Smooth muscle cell (in vitro differentiated cells): ENCODE measurements at regions not wholly inside any gene's neighbourhood (a gene's known extent, or its start where the extent isn't known, plus 50 kb on each side); places are given as distances from the start of the nearest gene placed in this dataset.

ENCODE experiments used
- DNase-seq: peaks from one replicate; lab custom pipeline; 2025; ENCODE audit not compliant: unreplicated experiment; lab: John Stamatoyannopoulos, UW
- H2AFZ ChIP-seq: fragments of 200-600 bp; sonication (generic); 2 replicates; pipeline ENCODE4 v1.6.0; 2016; ENCODE audit warnings: antibody characterized with exemption, low read depth, mild to moderate bottlenecking
- H3F3A ChIP-seq: fragments of 200-600 bp; sonication (generic); 2 replicates; pipeline ENCODE4 v1.6.0; 2017; ENCODE audit warnings: antibody characterized with exemption, low read depth
- H3K27ac ChIP-seq: fragments of 200-600 bp; sonication (generic); 2 replicates; pipeline ENCODE4 v1.5.1; 2016; ENCODE audit warnings: low read depth, mild to moderate bottlenecking
- H3K27me3 ChIP-seq: fragments of 200-600 bp; sonication (generic); 2 replicates; pipeline ENCODE4 v1.6.1; 2016; ENCODE audit warnings: low read depth, mild to moderate bottlenecking
- H3K36me3 ChIP-seq: fragments of 200-600 bp; sonication (generic); 2 replicates; pipeline ENCODE4 v1.5.1; 2016; ENCODE audit warnings: low read depth
- H3K4me1 ChIP-seq: fragments of 200-600 bp; sonication (generic); 2 replicates; pipeline ENCODE4 v1.5.1; 2016; ENCODE audit warnings: low read depth
- H3K4me2 ChIP-seq: fragments of 200-600 bp; sonication (generic); 2 replicates; pipeline ENCODE4 v1.6.0; 2016; ENCODE audit warnings: mild to moderate bottlenecking
- H3K4me3 ChIP-seq: fragments of 200-600 bp; sonication (generic); 2 replicates; pipeline ENCODE4 v1.5.1; 2016; ENCODE audit warnings: mild to moderate bottlenecking
- H3K79me2 ChIP-seq: fragments of 200-600 bp; sonication (generic); 2 replicates; pipeline ENCODE4 v1.6.0; 2016; ENCODE audit warnings: low read depth, mild to moderate bottlenecking
- H3K9ac ChIP-seq: fragments of 200-600 bp; sonication (generic); 2 replicates; pipeline ENCODE4 v1.6.0; 2016; ENCODE audit warnings: low read depth
- H3K9me3 ChIP-seq: fragments of 200-600 bp; sonication (generic); replicated peaks from 2 replicates; pipeline ENCODE4 v1.5.1; 2016; ENCODE audit warnings: low read depth
- H4K20me1 ChIP-seq: fragments of 200-600 bp; sonication (generic); 2 replicates; pipeline ENCODE4 v1.6.0; 2016; ENCODE audit warnings: low read depth
- WGBS: methylation state at CpG from one replicate; pipeline ENCODE4 v1.1.7; 2016; ENCODE audit warnings: low lambda C conversion rate; 5-methylcytosine and 5-hydroxymethylcytosine counted together
- TF ChIP-seq, protein P1 (sequence below): fragments of 200-600 bp; sonication (generic); IDR thresholded peaks from 2 replicates; pipeline ENCODE4 v1.5.1; 2017; ENCODE audit warnings: borderline replicate concordance, mild to moderate bottlenecking, antibody characterized with exemption; ENCODE audit not compliant: insufficient read depth, poor library complexity, severe bottlenecking

DNA sequence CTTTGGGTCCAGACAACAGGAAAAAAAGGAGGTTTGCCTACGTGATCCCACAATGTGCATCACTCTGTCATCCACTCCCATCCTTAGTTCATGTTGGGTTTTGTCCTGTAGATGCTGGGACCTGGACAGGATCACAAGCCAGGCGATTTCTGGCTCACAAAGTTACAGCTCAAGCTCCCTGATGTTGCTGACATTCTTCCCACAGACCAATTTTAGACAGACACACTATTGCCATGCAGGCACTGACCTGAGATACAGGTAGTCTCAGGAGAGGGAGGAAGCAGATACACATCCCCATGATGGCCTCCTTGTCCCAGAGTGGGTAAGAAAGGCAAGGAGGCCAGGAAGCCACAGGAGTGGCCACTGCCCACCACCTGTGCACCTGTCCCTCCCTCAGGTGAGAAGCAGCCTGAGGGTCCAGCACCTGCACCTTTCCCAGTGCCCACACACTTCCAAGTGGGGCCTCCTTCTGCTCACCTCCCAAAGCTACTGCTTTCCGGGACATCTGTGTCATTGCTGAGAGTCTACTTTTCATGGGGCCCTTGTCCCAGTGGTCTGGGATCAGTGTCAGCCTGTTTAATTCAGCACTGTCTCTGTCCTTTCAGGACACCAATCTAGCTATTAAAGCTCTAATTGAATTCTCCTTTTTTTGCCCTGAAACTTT is 52.0 kb upstream of the TOP3B start:
- H4K20me1 ChIP-seq: no peaks in the 10 kb centered on the region
- peaks cover 18% of the 10 kb centered on the region for H3K27me3 ChIP-seq
- H3K4me1 ChIP-seq: peaks cover 16% of the 10 kb centered on the region
- no peak overlapping the region for H3K9ac ChIP-seq
- H3F3A ChIP-seq: peaks cover 11% of the 10 kb centered on the region
- H3K36me3 ChIP-seq: no peaks in the 10 kb centered on the region
- 72% methylated on average over 3 of the region's 3 CpGs for WGBS
- no peaks in the 10 kb centered on the region for H3K79me2 ChIP-seq
- DNase-seq: no peak
- H3K27ac ChIP-seq: no peak overlapping the region
- TF ChIP-seq, protein P1, sequence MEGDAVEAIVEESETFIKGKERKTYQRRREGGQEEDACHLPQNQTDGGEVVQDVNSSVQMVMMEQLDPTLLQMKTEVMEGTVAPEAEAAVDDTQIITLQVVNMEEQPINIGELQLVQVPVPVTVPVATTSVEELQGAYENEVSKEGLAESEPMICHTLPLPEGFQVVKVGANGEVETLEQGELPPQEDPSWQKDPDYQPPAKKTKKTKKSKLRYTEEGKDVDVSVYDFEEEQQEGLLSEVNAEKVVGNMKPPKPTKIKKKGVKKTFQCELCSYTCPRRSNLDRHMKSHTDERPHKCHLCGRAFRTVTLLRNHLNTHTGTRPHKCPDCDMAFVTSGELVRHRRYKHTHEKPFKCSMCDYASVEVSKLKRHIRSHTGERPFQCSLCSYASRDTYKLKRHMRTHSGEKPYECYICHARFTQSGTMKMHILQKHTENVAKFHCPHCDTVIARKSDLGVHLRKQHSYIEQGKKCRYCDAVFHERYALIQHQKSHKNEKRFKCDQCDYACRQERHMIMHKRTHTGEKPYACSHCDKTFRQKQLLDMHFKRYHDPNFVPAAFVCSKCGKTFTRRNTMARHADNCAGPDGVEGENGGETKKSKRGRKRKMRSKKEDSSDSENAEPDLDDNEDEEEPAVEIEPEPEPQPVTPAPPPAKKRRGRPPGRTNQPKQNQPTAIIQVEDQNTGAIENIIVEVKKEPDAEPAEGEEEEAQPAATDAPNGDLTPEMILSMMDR: no peak
- no peaks in the 10 kb centered on the region for H3K9me3 ChIP-seq
- H3K4me3 ChIP-seq: no peak overlapping the region
- no peak overlapping the region for H2AFZ ChIP-seq
- H3K4me2 ChIP-seq: no peak overlapping the region

DNA sequence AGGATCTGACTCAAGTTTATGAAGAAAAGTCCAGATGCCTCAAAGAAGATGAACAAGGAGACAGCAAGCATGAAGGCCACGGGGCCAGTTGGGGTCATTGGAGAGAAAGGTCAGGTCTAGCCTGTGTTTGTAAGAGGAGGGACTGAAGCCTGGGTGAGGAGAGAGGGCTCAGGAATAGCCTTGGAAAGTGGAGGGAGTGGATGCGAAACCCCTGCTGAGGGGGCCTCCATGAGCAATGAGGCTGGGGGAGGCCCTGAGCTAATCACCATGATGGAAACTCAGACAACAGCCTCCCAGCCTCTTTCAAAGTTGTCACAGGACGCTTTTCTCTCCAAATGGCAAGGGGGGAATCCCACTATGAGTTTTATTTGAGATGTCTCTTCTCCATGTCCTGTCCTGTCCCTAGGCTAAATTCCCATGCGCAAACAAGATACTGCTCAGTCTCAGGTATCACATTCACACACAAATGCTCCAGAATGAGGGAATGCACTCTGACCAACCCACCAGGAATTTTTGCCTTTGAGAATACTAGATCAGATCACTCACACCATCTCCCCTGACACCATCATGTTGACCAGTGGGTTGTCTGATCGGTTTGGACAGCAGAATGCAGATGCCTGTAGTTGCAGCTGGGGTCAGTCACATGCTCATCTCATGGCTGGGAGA is 51.3 kb upstream of the TOP3B start:
- no peak for DNase-seq
- TF ChIP-seq, protein P1: no peak
- H3K9ac ChIP-seq: no peak overlapping the region

DNA sequence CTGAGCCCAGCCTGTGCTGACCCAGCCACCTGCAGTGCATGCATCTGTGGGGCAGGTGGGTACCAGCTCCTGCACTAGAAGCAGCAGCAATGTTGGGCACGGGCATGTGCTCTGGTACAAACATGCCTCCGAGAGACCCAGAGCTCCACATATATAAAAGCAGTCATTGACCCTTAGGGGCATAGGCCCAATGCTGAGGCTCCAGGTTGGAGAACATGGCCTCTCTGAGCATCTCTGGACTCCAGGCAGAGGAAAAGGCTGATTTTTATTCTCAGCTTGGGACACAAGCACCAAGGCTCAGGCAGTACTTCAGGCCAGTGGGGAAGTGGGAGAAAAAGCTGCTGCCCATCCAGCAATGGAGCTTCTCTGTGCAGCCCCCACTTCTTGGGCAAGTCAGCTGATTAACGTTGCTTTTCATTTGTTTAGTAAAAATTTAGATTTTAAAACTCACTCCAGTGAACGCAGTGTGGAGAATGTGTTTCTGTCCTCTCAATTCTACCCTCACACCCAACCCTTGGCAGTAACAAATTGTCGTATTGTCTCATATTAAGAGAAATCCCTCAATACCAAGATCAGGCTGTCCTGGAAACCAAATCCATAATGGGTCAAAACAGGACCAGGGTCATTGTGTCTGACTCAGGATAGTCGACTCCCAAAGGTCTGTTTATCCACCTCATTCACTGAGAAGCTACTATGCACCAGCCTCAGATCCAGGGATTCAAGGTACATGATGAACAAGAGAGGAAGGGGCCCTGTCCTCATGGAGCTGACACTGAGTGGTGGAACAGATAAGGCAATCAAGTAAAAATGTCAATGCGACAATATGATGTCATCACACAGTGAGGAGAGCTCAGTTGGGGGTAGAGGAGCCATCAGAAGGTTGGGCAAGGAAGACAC is 50.6 kb upstream of the TOP3B start:
- Histone ChIP-seq H3K27me3 (peaks cover 18% of the 10 kb centered on the region), H3K4me2 (no peak overlapping the region), H3K9me3 (no peaks in the 10 kb centered on the region), H3K4me3 (no peak overlapping the region), H4K20me1 (no peaks in the 10 kb centered on the region), H3K9ac (no peak overlapping the region), H3K27ac (no peak overlapping the region), H3K79me2 (no peaks in the 10 kb centered on the region), H3K36me3 (no peaks in the 10 kb centered on the region), H2AFZ (no peak overlapping the region), H3F3A (peaks cover 3% of the 10 kb centered on the region), H3K4me1 (peaks cover 13% of the 10 kb centered on the region)
- no peak for DNase-seq
- TF ChIP-seq, protein P1: no peak
- 86% methylated on average over 7 of the region's 7 CpGs for WGBS

More for the DNA sequence above, 51.3 kb upstream of the TOP3B start:
- no peaks in the 10 kb centered on the region for H3K79me2 ChIP-seq
- WGBS: 73% methylated on average over 5 of the region's 5 CpGs
- peaks cover 16% of the 10 kb centered on the region for H3K4me1 ChIP-seq
- no peaks in the 10 kb centered on the region for H4K20me1 ChIP-seq
- peaks cover 11% of the 10 kb centered on the region for H3F3A ChIP-seq
- no peak overlapping the region for H3K4me3 ChIP-seq
- H2AFZ ChIP-seq: no peak overlapping the region
- peaks cover 18% of the 10 kb centered on the region for H3K27me3 ChIP-seq
- H3K36me3 ChIP-seq: no peaks in the 10 kb centered on the region
- no peaks in the 10 kb centered on the region for H3K9me3 ChIP-seq
- no peak overlapping the region for H3K4me2 ChIP-seq
- no peak overlapping the region for H3K27ac ChIP-seq
